ENCODE measurements at regions not wholly inside any gene's neighbourhood (a gene's known extent, or its start where the extent isn't known, plus 50 kb on each side); places are given as distances from the start of the nearest gene placed in this dataset.

GRCh38 chr2:48015421-48015820 is 109.1 kb upstream of the FBXO11 start:
- Histone ChIP-seq H3K36me3 (ENCODE audit: insufficient read depth, low read depth, low read length) (no peaks in the 10 kb centered on the region), H3K4me3 (ENCODE audit: low read length) (no peak overlapping the region), H3K9ac (ENCODE audit: low read depth, low read length) (no peak overlapping the region), H3K27ac (ENCODE audit: low read length) (no peak overlapping the region), H3K27me3 (ENCODE audit: insufficient read depth, low read length) (no peaks in the 10 kb centered on the region), H3K4me1 (ENCODE audit: insufficient read depth, low read length) (no peaks in the 10 kb centered on the region), H3K9me3 (ENCODE audit: insufficient read depth, low read depth, low read length) (peaks cover 4% of the 10 kb centered on the region; the same call in 1 of the 2 replicates)

- no peaks in the 10 kb centered on the region for H3K36me3 ChIP-seq (ENCODE audit: insufficient read depth, low read depth, low read length)
- peaks cover 4% of the 10 kb centered on the region for H3K9me3 ChIP-seq (ENCODE audit: insufficient read depth, low read depth, low read length)
- no peak overlapping the region for H3K4me3 ChIP-seq (ENCODE audit: low read length)
- no peak overlapping the region for H3K9ac ChIP-seq (ENCODE audit: low read depth, low read length)
- H3K27me3 ChIP-seq (ENCODE audit: insufficient read depth, low read length), result no peaks in the 10 kb centered on the region
- H3K27ac ChIP-seq (ENCODE audit: low read length), result no peak overlapping the region
- no peaks in the 10 kb centered on the region for H3K4me1 ChIP-seq (ENCODE audit: insufficient read depth, low read length)
Observed at GRCh38 chr2:48016225-48017019, 110.1 kb upstream of the FBXO11 start.

GRCh38 chr2:48017136-48017535 is 110.8 kb upstream of the FBXO11 start:
- Histone ChIP-seq H3K9me3 (ENCODE audit: insufficient read depth, low read depth, low read length) (peaks cover 4% of the 10 kb centered on the region), H3K36me3 (ENCODE audit: insufficient read depth, low read depth, low read length) (no peaks in the 10 kb centered on the region), H3K27me3 (ENCODE audit: insufficient read depth, low read length) (no peaks in the 10 kb centered on the region), H3K4me3 (ENCODE audit: low read length) (no peak overlapping the region), H3K4me1 (ENCODE audit: insufficient read depth, low read length) (no peaks in the 10 kb centered on the region), H3K9ac (ENCODE audit: low read depth, low read length) (no peak overlapping the region), H3K27ac (ENCODE audit: low read length) (no peak overlapping the region)

- no peak overlapping the region for H3K4me3 ChIP-seq (ENCODE audit: low read length)
- no peaks in the 10 kb centered on the region for H3K4me1 ChIP-seq (ENCODE audit: insufficient read depth, low read length)
- no peak overlapping the region for H3K27ac ChIP-seq (ENCODE audit: low read length)
- H3K27me3 ChIP-seq (ENCODE audit: insufficient read depth, low read length), result no peaks in the 10 kb centered on the region
- no peaks in the 10 kb centered on the region for H3K36me3 ChIP-seq (ENCODE audit: insufficient read depth, low read depth, low read length)
- H3K9ac ChIP-seq (ENCODE audit: low read depth, low read length), result no peak overlapping the region
- peaks cover 4% of the 10 kb centered on the region for H3K9me3 ChIP-seq (ENCODE audit: insufficient read depth, low read depth, low read length)
Observed at GRCh38 chr2:48018480-48018879, 112.2 kb upstream of the FBXO11 start.

- H3K9me3 ChIP-seq (ENCODE audit: insufficient read depth, low read depth, low read length), result no peaks in the 10 kb centered on the region
- H3K27ac ChIP-seq (ENCODE audit: low read length), result no peak overlapping the region
- no peak overlapping the region for H3K4me3 ChIP-seq (ENCODE audit: low read length)
- H3K4me1 ChIP-seq (ENCODE audit: insufficient read depth, low read length), result 0 out of 2 replicates have a peak, but pooled peaks cover 3% of the 10 kb centered on the region
- no peaks in the 10 kb centered on the region for H3K36me3 ChIP-seq (ENCODE audit: insufficient read depth, low read depth, low read length)
- H3K27me3 ChIP-seq (ENCODE audit: insufficient read depth, low read length), result no peaks in the 10 kb centered on the region
- no peak overlapping the region for H3K9ac ChIP-seq (ENCODE audit: low read depth, low read length)
Observed at GRCh38 chr2:48026865-48027264, 120.6 kb upstream of the FBXO11 start.

GRCh38 chr2:48032765-48033164 is 126.5 kb upstream of the FBXO11 start:
- no peaks in the 10 kb centered on the region for H3K4me1 ChIP-seq (ENCODE audit: insufficient read depth, low read length)
- no peak overlapping the region for H3K4me3 ChIP-seq (ENCODE audit: low read length)
- no peaks in the 10 kb centered on the region for H3K27me3 ChIP-seq (ENCODE audit: insufficient read depth, low read length)
- H3K9me3 ChIP-seq (ENCODE audit: insufficient read depth, low read depth, low read length), result peaks cover 3% of the 10 kb centered on the region; the same call in 1 of the 2 replicates
- no peaks in the 10 kb centered on the region for H3K36me3 ChIP-seq (ENCODE audit: insufficient read depth, low read depth, low read length)
- no peak overlapping the region for H3K27ac ChIP-seq (ENCODE audit: low read length)
- H3K9ac ChIP-seq (ENCODE audit: low read depth, low read length), result no peak overlapping the region

GRCh38 chr2:48034295-48034694 is 128.0 kb upstream of the FBXO11 start:
- Histone ChIP-seq H3K27me3 (ENCODE audit: insufficient read depth, low read length) (no peaks in the 10 kb centered on the region), H3K27ac (ENCODE audit: low read length) (no peak overlapping the region), H3K9me3 (ENCODE audit: insufficient read depth, low read depth, low read length) (peaks cover 3% of the 10 kb centered on the region; the same call in 1 of the 2 replicates), H3K9ac (ENCODE audit: low read depth, low read length) (no peak overlapping the region), H3K4me3 (ENCODE audit: low read length) (no peak overlapping the region), H3K36me3 (ENCODE audit: insufficient read depth, low read depth, low read length) (no peaks in the 10 kb centered on the region), H3K4me1 (ENCODE audit: insufficient read depth, low read length) (no peaks in the 10 kb centered on the region)

GRCh38 chr2:48036312-48036711 is 130.0 kb upstream of the FBXO11 start:
- Histone ChIP-seq H3K4me3 (ENCODE audit: low read length) (no peak overlapping the region), H3K9ac (ENCODE audit: low read depth, low read length) (no peak overlapping the region), H3K36me3 (ENCODE audit: insufficient read depth, low read depth, low read length) (no peaks in the 10 kb centered on the region), H3K4me1 (ENCODE audit: insufficient read depth, low read length) (no peaks in the 10 kb centered on the region), H3K27me3 (ENCODE audit: insufficient read depth, low read length) (no peaks in the 10 kb centered on the region), H3K27ac (ENCODE audit: low read length) (no peak overlapping the region), H3K9me3 (ENCODE audit: insufficient read depth, low read depth, low read length) (peaks cover 3% of the 10 kb centered on the region; the same call in 1 of the 2 replicates)

GRCh38 chr2:48039209-48039990 is 133.1 kb upstream of the FBXO11 start:
- no peak overlapping the region for H3K4me3 ChIP-seq (ENCODE audit: low read length)
- H3K4me1 ChIP-seq (ENCODE audit: insufficient read depth, low read length), result no peaks in the 10 kb centered on the region
- no peak overlapping the region for H3K27ac ChIP-seq (ENCODE audit: low read length)
- H3K27me3 ChIP-seq (ENCODE audit: insufficient read depth, low read length), result no peaks in the 10 kb centered on the region
- H3K9ac ChIP-seq (ENCODE audit: low read depth, low read length), result no peak overlapping the region
- H3K9me3 ChIP-seq (ENCODE audit: insufficient read depth, low read depth, low read length), result peaks cover 3% of the 10 kb centered on the region; the same call in 1 of the 2 replicates
- no peaks in the 10 kb centered on the region for H3K36me3 ChIP-seq (ENCODE audit: insufficient read depth, low read depth, low read length)

GRCh38 chr2:48043131-48043700 is 136.9 kb upstream of the FBXO11 start:
- Histone ChIP-seq H3K4me3 (ENCODE audit: low read length) (no peak overlapping the region), H3K9me3 (ENCODE audit: insufficient read depth, low read depth, low read length) (no peaks in the 10 kb centered on the region), H3K36me3 (ENCODE audit: insufficient read depth, low read depth, low read length) (no peaks in the 10 kb centered on the region), H3K27me3 (ENCODE audit: insufficient read depth, low read length) (no peaks in the 10 kb centered on the region), H3K27ac (ENCODE audit: low read length) (no peak overlapping the region), H3K4me1 (ENCODE audit: insufficient read depth, low read length) (peaks cover 7% of the 10 kb centered on the region; the same call in 1 of the 2 replicates), H3K9ac (ENCODE audit: low read depth, low read length) (no peak overlapping the region)

- H3K27ac ChIP-seq (ENCODE audit: low read length), result no peak overlapping the region
- H3K27me3 ChIP-seq (ENCODE audit: insufficient read depth, low read length), result no peaks in the 10 kb centered on the region
- peaks cover 11% of the 10 kb centered on the region; the same call in 1 of the 2 replicates for H3K4me1 ChIP-seq (ENCODE audit: insufficient read depth, low read length)
- no peaks in the 10 kb centered on the region for H3K9me3 ChIP-seq (ENCODE audit: insufficient read depth, low read depth, low read length)
- no peak overlapping the region for H3K4me3 ChIP-seq (ENCODE audit: low read length)
- H3K9ac ChIP-seq (ENCODE audit: low read depth, low read length), result no peak overlapping the region
- H3K36me3 ChIP-seq (ENCODE audit: insufficient read depth, low read depth, low read length), result no peaks in the 10 kb centered on the region
Observed at GRCh38 chr2:48043746-48044145, 137.4 kb upstream of the FBXO11 start.

All from iPS-20b (cell line).